ENCODE measurements at regions not wholly inside any gene's neighbourhood (a gene's known extent, or its start where the extent isn't known, plus 50 kb on each side); places are given as distances from the start of the nearest gene placed in this dataset.

- H3K4me3 ChIP-seq (ENCODE audit: low read depth in 1 of 2, low read length in 2 of 2), result no peak overlapping the region
- DNase-seq (no peak), ATAC-seq (ENCODE audit: insufficient read depth, low read depth) (no peak)
- H3K27ac ChIP-seq (ENCODE audit: low read length), result no peak overlapping the region
- no peaks in the 10 kb centered on the region for H3K27me3 ChIP-seq (ENCODE audit: insufficient read depth, low read length, poor library complexity)
- no peaks in the 10 kb centered on the region for H3K9me3 ChIP-seq (ENCODE audit: insufficient read depth, low read length, severe bottlenecking)
- no peaks in the 10 kb centered on the region for H4K20me1 ChIP-seq (ENCODE audit: insufficient read depth, low read length)
- no peaks in the 10 kb centered on the region for H3K4me1 ChIP-seq (ENCODE audit: insufficient read depth, low read length)
- H3K79me2 ChIP-seq (ENCODE audit: insufficient read depth, low read length), result no peaks in the 10 kb centered on the region
- H3K9ac ChIP-seq (ENCODE audit: low read depth, low read length), result no peak overlapping the region
- no peak for TF ChIP-seq EZH2 (IDR thresholded peaks at IDR 0.05; ENCODE audit: borderline replicate concordance, low read depth, low read length, severe bottlenecking)
- TF ChIP-seq, protein P1, sequence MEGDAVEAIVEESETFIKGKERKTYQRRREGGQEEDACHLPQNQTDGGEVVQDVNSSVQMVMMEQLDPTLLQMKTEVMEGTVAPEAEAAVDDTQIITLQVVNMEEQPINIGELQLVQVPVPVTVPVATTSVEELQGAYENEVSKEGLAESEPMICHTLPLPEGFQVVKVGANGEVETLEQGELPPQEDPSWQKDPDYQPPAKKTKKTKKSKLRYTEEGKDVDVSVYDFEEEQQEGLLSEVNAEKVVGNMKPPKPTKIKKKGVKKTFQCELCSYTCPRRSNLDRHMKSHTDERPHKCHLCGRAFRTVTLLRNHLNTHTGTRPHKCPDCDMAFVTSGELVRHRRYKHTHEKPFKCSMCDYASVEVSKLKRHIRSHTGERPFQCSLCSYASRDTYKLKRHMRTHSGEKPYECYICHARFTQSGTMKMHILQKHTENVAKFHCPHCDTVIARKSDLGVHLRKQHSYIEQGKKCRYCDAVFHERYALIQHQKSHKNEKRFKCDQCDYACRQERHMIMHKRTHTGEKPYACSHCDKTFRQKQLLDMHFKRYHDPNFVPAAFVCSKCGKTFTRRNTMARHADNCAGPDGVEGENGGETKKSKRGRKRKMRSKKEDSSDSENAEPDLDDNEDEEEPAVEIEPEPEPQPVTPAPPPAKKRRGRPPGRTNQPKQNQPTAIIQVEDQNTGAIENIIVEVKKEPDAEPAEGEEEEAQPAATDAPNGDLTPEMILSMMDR (IDR thresholded peaks at IDR 0.05; ENCODE audit: borderline replicate concordance, extremely low read depth, low read length, poor library complexity, severe bottlenecking), result no peak
- no peaks in the 10 kb centered on the region for H3K36me3 ChIP-seq (ENCODE audit: insufficient read depth, low read length)
- no peak overlapping the region for H2AFZ ChIP-seq (ENCODE audit: low read depth, low read length)
- H3K4me2 ChIP-seq (ENCODE audit: insufficient read depth, low read length), result no peak overlapping the region
Observed at GRCh38 chr4:148808416-148808815, 366.2 kb upstream of the NR3C2 start.

- no peak for ATAC-seq (ENCODE audit: insufficient read depth, low read depth)
- Histone ChIP-seq H3K4me3 (ENCODE audit: low read depth in 1 of 2, low read length in 2 of 2) (no peak overlapping the region), H4K20me1 (ENCODE audit: insufficient read depth, low read length) (no peaks in the 10 kb centered on the region), H3K79me2 (ENCODE audit: insufficient read depth, low read length) (no peaks in the 10 kb centered on the region), H3K4me1 (ENCODE audit: insufficient read depth, low read length) (no peaks in the 10 kb centered on the region), H3K36me3 (ENCODE audit: insufficient read depth, low read length) (no peaks in the 10 kb centered on the region), H2AFZ (ENCODE audit: low read depth, low read length) (no peak overlapping the region), H3K27me3 (ENCODE audit: insufficient read depth, low read length, poor library complexity) (no peaks in the 10 kb centered on the region), H3K9ac (ENCODE audit: low read depth, low read length) (no peak overlapping the region), H3K4me2 (ENCODE audit: insufficient read depth, low read length) (no peak overlapping the region), H3K9me3 (ENCODE audit: insufficient read depth, low read length, severe bottlenecking) (no peaks in the 10 kb centered on the region), H3K27ac (ENCODE audit: low read length) (no peak overlapping the region)
- DNase-seq, result no peak
- TF ChIP-seq EZH2 (IDR thresholded peaks at IDR 0.05; ENCODE audit: borderline replicate concordance, low read depth, low read length, severe bottlenecking), result no peak
Observed at GRCh38 chr4:148800940-148801339, 358.7 kb upstream of the NR3C2 start.

GRCh38 chr4:148800336-148800885 is 358.2 kb upstream of the NR3C2 start:
- ATAC-seq (ENCODE audit: insufficient read depth, low read depth) (no peak), DNase-seq (no peak)
- Histone ChIP-seq H3K4me3 (ENCODE audit: low read depth in 1 of 2, low read length in 2 of 2) (no peak overlapping the region), H3K9me3 (ENCODE audit: insufficient read depth, low read length, severe bottlenecking) (no peaks in the 10 kb centered on the region), H3K9ac (ENCODE audit: low read depth, low read length) (no peak overlapping the region), H3K36me3 (ENCODE audit: insufficient read depth, low read length) (no peaks in the 10 kb centered on the region), H3K27ac (ENCODE audit: low read length) (no peak overlapping the region), H3K27me3 (ENCODE audit: insufficient read depth, low read length, poor library complexity) (no peaks in the 10 kb centered on the region), H2AFZ (ENCODE audit: low read depth, low read length) (no peak overlapping the region), H3K4me1 (ENCODE audit: insufficient read depth, low read length) (no peaks in the 10 kb centered on the region), H3K4me2 (ENCODE audit: insufficient read depth, low read length) (no peak overlapping the region), H3K79me2 (ENCODE audit: insufficient read depth, low read length) (no peaks in the 10 kb centered on the region), H4K20me1 (ENCODE audit: insufficient read depth, low read length) (no peaks in the 10 kb centered on the region)
- TF ChIP-seq EZH2 (IDR thresholded peaks at IDR 0.05; ENCODE audit: borderline replicate concordance, low read depth, low read length, severe bottlenecking), result no peak
- TF ChIP-seq, protein P1 (IDR thresholded peaks at IDR 0.05; ENCODE audit: borderline replicate concordance, extremely low read depth, low read length, poor library complexity, severe bottlenecking), result no peak

DNA sequence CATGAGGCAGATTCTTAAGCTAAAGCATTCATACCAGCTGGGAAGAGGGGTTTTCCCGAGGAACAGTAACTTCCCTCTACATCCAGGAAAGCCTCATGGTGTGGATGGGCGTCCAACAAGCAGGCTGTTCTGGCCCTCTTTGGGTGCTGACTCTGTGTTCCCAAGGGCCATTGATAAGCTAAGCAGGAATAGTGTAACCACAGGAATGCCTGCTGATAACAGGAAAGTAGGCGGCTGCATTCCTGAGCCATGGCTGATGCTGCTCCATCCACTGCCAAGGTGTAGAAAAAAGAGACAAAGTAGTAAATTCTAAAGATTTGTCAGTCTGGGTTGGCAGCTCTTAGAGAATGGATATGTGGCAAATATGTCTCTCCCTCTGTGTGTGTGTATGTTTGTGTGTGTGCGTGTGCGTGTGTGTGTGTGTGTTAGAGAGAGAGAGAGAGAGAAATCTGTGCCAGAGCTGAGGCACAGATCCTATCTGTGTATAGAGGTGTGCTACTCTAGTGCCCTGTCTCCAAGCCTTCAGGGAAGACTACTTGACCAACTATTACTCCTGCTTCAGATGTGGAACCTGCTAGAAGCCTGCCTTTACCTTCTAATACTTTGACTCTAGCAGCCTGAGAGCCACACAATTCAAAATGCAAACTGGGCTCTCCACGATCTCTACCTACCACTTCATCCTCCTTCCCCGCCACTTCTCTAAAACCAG is 353.1 kb upstream of the NR3C2 start:
- Histone ChIP-seq H3K4me2 (ENCODE audit: insufficient read depth, low read length) (no peak overlapping the region), H3K9ac (ENCODE audit: low read depth, low read length) (no peak overlapping the region), H3K9me3 (ENCODE audit: insufficient read depth, low read length, severe bottlenecking) (no peaks in the 10 kb centered on the region), H3K4me1 (ENCODE audit: insufficient read depth, low read length) (no peaks in the 10 kb centered on the region), H4K20me1 (ENCODE audit: insufficient read depth, low read length) (no peaks in the 10 kb centered on the region), H3K4me3 (ENCODE audit: low read depth in 1 of 2, low read length in 2 of 2) (no peak overlapping the region), H3K79me2 (ENCODE audit: insufficient read depth, low read length) (no peaks in the 10 kb centered on the region), H3K36me3 (ENCODE audit: insufficient read depth, low read length) (no peaks in the 10 kb centered on the region), H2AFZ (ENCODE audit: low read depth, low read length) (no peak overlapping the region), H3K27me3 (ENCODE audit: insufficient read depth, low read length, poor library complexity) (no peaks in the 10 kb centered on the region), H3K27ac (ENCODE audit: low read length) (no peak overlapping the region)
- no peak for TF ChIP-seq EZH2 (IDR thresholded peaks at IDR 0.05; ENCODE audit: borderline replicate concordance, low read depth, low read length, severe bottlenecking)
- ATAC-seq (ENCODE audit: insufficient read depth, low read depth) (no peak), DNase-seq (no peak)
